ENCODE measurements at regions not wholly inside any gene's neighbourhood (a gene's known extent, or its start where the extent isn't known, plus 50 kb on each side); places are given as distances from the start of the nearest gene placed in this dataset.
"Not testable (repeated sequence)": the region's sequence is repeated elsewhere in the genome, so short reads cannot be mapped to it uniquely, and the experiment has no call there.

GRCh38 chr13:44685641-44686040 is 109.5 kb upstream of the TSC22D1 start:
- Histone ChIP-seq H3K27me3 (ENCODE audit: control insufficient read depth in 4 of 4, insufficient read depth in 4 of 4, low read length in 3 of 4) (no peaks in the 10 kb centered on the region), H3K9me3 (ENCODE audit: control insufficient read depth in 4 of 4, low read length in 3 of 4) (no peaks in the 10 kb centered on the region), H3K4me3 (ENCODE audit: low read depth in 1 of 3, low read length in 3 of 3) (no peak overlapping the region), H3K9ac (ENCODE audit: low read depth in 1 of 2, low read length in 2 of 2) (no peak overlapping the region), H3K4me1 (ENCODE audit: control insufficient read depth in 4 of 4, insufficient read depth in 4 of 4, low read length in 3 of 4) (no peaks in the 10 kb centered on the region), H3K27ac (ENCODE audit: low read depth in 1 of 2, low read length in 2 of 2) (no peak overlapping the region), H3K36me3 (ENCODE audit: control insufficient read depth in 4 of 4, insufficient read depth in 3 of 4, low read depth in 1 of 4, low read length in 3 of 4) (no peaks in the 10 kb centered on the region)
- 56% methylated on average over 3 of the region's 3 CpGs for WGBS
- DNase-seq (ENCODE audit: low spot score) = no peak
- TF ChIP-seq MAX (IDR thresholded peaks at IDR 0.05) (no peak), EGR1 (IDR thresholded peaks at IDR 0.05; ENCODE audit: low read depth in 2 of 2) (no peak), ZBTB33 (IDR thresholded peaks at IDR 0.05) (no peak), JUND (IDR thresholded peaks at IDR 0.05) (no peak), GABPA (IDR thresholded peaks at IDR 0.05 in 1 of 2, conservative IDR thresholded peaks at IDR 0.05 in 1 of 2) (no peak), RAD21 (IDR thresholded peaks at IDR 0.05) (no peak), HNF4A (conservative IDR thresholded peaks at IDR 0.05) (no peak), HNF4G (IDR thresholded peaks at IDR 0.05) (no peak), RXRA (IDR thresholded peaks at IDR 0.05) (no peak), REST (IDR thresholded peaks at IDR 0.05) (no peak), FOXA2 (IDR thresholded peaks at IDR 0.05) (no peak), YY1 (IDR thresholded peaks at IDR 0.05) (no peak), ATF3 (IDR thresholded peaks at IDR 0.05) (no peak), NR2F2 (IDR thresholded peaks at IDR 0.05) (no peak), FOXA1 (IDR thresholded peaks at IDR 0.05) (no peak)

GRCh38 chr13:44682416-44682815 is 106.3 kb upstream of the TSC22D1 start:
- 98% methylated on average over 35 of the region's 35 CpGs for WGBS
- DNase-seq (ENCODE audit: low spot score); H3K36me3 ChIP-seq (ENCODE audit: control insufficient read depth in 4 of 4, insufficient read depth in 3 of 4, low read depth in 1 of 4, low read length in 3 of 4); H3K9me3 ChIP-seq (ENCODE audit: control insufficient read depth in 4 of 4, low read length in 3 of 4); H3K27ac ChIP-seq (ENCODE audit: low read depth in 1 of 2, low read length in 2 of 2); H3K4me1 ChIP-seq (ENCODE audit: control insufficient read depth in 4 of 4, insufficient read depth in 4 of 4, low read length in 3 of 4); H3K4me3 ChIP-seq (ENCODE audit: low read depth in 1 of 3, low read length in 3 of 3); H3K27me3 ChIP-seq (ENCODE audit: control insufficient read depth in 4 of 4, insufficient read depth in 4 of 4, low read length in 3 of 4); H3K9ac ChIP-seq (ENCODE audit: low read depth in 1 of 2, low read length in 2 of 2): not testable (repeated sequence)

Measured in liver (tissue), 7 donors.